ENCODE measurements at regions not wholly inside any gene's neighbourhood (a gene's known extent, or its start where the extent isn't known, plus 50 kb on each side); places are given as distances from the start of the nearest gene placed in this dataset.

- H3K4me1 ChIP-seq (ENCODE audit: control insufficient read depth in 2 of 2, insufficient read depth in 2 of 2, low read length in 2 of 2): no peaks in the 10 kb centered on the region
- CTCF ChIA-PET: interaction anchor here (0.6 kb wide), 1 partner anchor 154 kb away, joined by 3 read pairs; no protein-coding TSS in a partner anchor
These were observed 135.5 kb upstream of the GRIK3 start for GRCh38 chr1:37169743-37170275.

GRCh38 chr1:37171691-37172090, 137.4 kb upstream of the GRIK3 start:
- H3K79me2 ChIP-seq (ENCODE audit: control insufficient read depth, insufficient read depth, low read length): no peaks in the 10 kb centered on the region
- no peaks in the 10 kb centered on the region for H4K20me1 ChIP-seq (ENCODE audit: control insufficient read depth, insufficient read depth, low read length, poor library complexity, severe bottlenecking)
- H3K4me1 ChIP-seq (ENCODE audit: control insufficient read depth in 2 of 2, insufficient read depth in 2 of 2, low read length in 2 of 2): no peaks in the 10 kb centered on the region
- WGBS (ENCODE audit: insufficient coverage): 17% methylated on average over 1 of the region's 8 CpGs
- H3K27ac ChIP-seq (ENCODE audit: low read length in 2 of 2): no peak overlapping the region
- no peak for ATAC-seq (ENCODE audit: low read depth)
- DNase-seq: no peak
- TF ChIP-seq EZH2 (IDR thresholded peaks at IDR 0.05; ENCODE audit: borderline replicate concordance, insufficient read depth, low read depth, low read length, poor library complexity, severe bottlenecking): no peak
- TF ChIP-seq, protein P1, sequence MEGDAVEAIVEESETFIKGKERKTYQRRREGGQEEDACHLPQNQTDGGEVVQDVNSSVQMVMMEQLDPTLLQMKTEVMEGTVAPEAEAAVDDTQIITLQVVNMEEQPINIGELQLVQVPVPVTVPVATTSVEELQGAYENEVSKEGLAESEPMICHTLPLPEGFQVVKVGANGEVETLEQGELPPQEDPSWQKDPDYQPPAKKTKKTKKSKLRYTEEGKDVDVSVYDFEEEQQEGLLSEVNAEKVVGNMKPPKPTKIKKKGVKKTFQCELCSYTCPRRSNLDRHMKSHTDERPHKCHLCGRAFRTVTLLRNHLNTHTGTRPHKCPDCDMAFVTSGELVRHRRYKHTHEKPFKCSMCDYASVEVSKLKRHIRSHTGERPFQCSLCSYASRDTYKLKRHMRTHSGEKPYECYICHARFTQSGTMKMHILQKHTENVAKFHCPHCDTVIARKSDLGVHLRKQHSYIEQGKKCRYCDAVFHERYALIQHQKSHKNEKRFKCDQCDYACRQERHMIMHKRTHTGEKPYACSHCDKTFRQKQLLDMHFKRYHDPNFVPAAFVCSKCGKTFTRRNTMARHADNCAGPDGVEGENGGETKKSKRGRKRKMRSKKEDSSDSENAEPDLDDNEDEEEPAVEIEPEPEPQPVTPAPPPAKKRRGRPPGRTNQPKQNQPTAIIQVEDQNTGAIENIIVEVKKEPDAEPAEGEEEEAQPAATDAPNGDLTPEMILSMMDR (IDR thresholded peaks at IDR 0.05): no peak
- no peaks in the 10 kb centered on the region for H3K9me3 ChIP-seq (ENCODE audit: control extremely low read depth in 1 of 3, control insufficient read depth in 2 of 3, insufficient read depth in 1 of 3, low read length in 2 of 3)
- peaks cover 49% of the 10 kb centered on the region for H3K27me3 Mint-ChIP-seq
- H3K27ac Mint-ChIP-seq: no peak overlapping the region
- H3K4me3 Mint-ChIP-seq: no peak overlapping the region
- no peaks in the 10 kb centered on the region for H3K4me1 Mint-ChIP-seq
- H3K36me3 ChIP-seq (replicated peaks in 1 of 2; ENCODE audit: control extremely low read depth in 1 of 2, control insufficient read depth in 1 of 2, extremely low read depth in 1 of 2, insufficient read depth in 2 of 2, low read length in 1 of 2): no peaks in the 10 kb centered on the region
- H2AFZ ChIP-seq (ENCODE audit: insufficient read depth, low read depth, low read length, poor library complexity, severe bottlenecking): no peak overlapping the region
- intact Hi-C loops (cut with micrococcal nuclease): no loop called here
- no peak overlapping the region for H3K4me2 ChIP-seq (replicated peaks; ENCODE audit: low read depth, low read length, poor library complexity, severe bottlenecking)
- H3K9me3 Mint-ChIP-seq (ENCODE audit: insufficient read depth): no peaks in the 10 kb centered on the region
- ChIA-PET CTCF (no interaction called here), POLR2A (no interaction called here)
- no peak overlapping the region for H3K9ac ChIP-seq (ENCODE audit: low read length)
- H3K4me3 ChIP-seq (ENCODE audit: control extremely low read depth in 1 of 5, extremely low read depth in 1 of 5, insufficient read depth in 1 of 5, low read depth in 2 of 5, low read length in 4 of 5): no peak overlapping the region
- H3K27me3 ChIP-seq (replicated peaks in 1 of 4; ENCODE audit: control extremely low read depth in 1 of 4, control insufficient read depth in 3 of 4, insufficient read depth in 4 of 4, low read length in 3 of 4): peaks cover 0 to 2% (median 0%) of the 10 kb centered on the region in 4 experiments

More at GRCh38 chr1:37169743-37170275, 135.5 kb upstream of the GRIK3 start:
- no peak overlapping the region for H3K4me3 Mint-ChIP-seq
- Histone ChIP-seq H3K9ac (ENCODE audit: low read length) (no peak overlapping the region), H2AFZ (ENCODE audit: insufficient read depth, low read depth, low read length, poor library complexity, severe bottlenecking) (no peak overlapping the region), H3K36me3 (replicated peaks in 1 of 2; ENCODE audit: control extremely low read depth in 1 of 2, control insufficient read depth in 1 of 2, extremely low read depth in 1 of 2, insufficient read depth in 2 of 2, low read length in 1 of 2) (no peaks in the 10 kb centered on the region), H3K27me3 (replicated peaks in 1 of 4; ENCODE audit: control extremely low read depth in 1 of 4, control insufficient read depth in 3 of 4, insufficient read depth in 4 of 4, low read length in 3 of 4) (no peaks in the 10 kb centered on the region), H4K20me1 (ENCODE audit: control insufficient read depth, insufficient read depth, low read length, poor library complexity, severe bottlenecking) (no peaks in the 10 kb centered on the region), H3K9me3 (ENCODE audit: control extremely low read depth in 1 of 3, control insufficient read depth in 2 of 3, insufficient read depth in 1 of 3, low read length in 2 of 3) (peaks cover 0 to 2% (median 0%) of the 10 kb centered on the region in 3 donors), H3K79me2 (ENCODE audit: control insufficient read depth, insufficient read depth, low read length) (no peaks in the 10 kb centered on the region), H3K4me2 (replicated peaks; ENCODE audit: low read depth, low read length, poor library complexity, severe bottlenecking) (no peak overlapping the region), H3K27ac (ENCODE audit: low read length in 2 of 2) (no peak overlapping the region), H3K4me3 (ENCODE audit: control extremely low read depth in 1 of 5, extremely low read depth in 1 of 5, insufficient read depth in 1 of 5, low read depth in 2 of 5, low read length in 4 of 5) (no peak overlapping the region)
- intact Hi-C loops (cut with micrococcal nuclease): no loop called here
- no peak for DNase-seq
- H3K27me3 Mint-ChIP-seq: peaks cover 43% of the 10 kb centered on the region
- ATAC-seq (ENCODE audit: low read depth): no peak
- POLR2A ChIA-PET: no interaction called here
- H3K9me3 Mint-ChIP-seq (ENCODE audit: insufficient read depth): peaks cover 7% of the 10 kb centered on the region
- H3K27ac Mint-ChIP-seq: no peak overlapping the region
- H3K4me1 Mint-ChIP-seq: no peaks in the 10 kb centered on the region
- TF ChIP-seq, protein P1 (IDR thresholded peaks at IDR 0.05): no peak
- TF ChIP-seq EZH2 (IDR thresholded peaks at IDR 0.05; ENCODE audit: borderline replicate concordance, insufficient read depth, low read depth, low read length, poor library complexity, severe bottlenecking): no peak
- WGBS (ENCODE audit: insufficient coverage): 95% methylated on average over 6 of the region's 8 CpGs
